Osteoblast (primary cell): ENCODE measurements at regions not wholly inside any gene's neighbourhood (a gene's known extent, or its start where the extent isn't known, plus 50 kb on each side); places are given as distances from the start of the nearest gene placed in this dataset.
A peak's percentile ranks its signal among the peaks of the same experiment; 100 is the strongest.

Experiments used
- DNase-seq: peaks from one replicate; pipeline ENCODE4 v3.0.0; 2011; ENCODE audit warnings: low spot score, mixed read lengths; ENCODE audit not compliant: insufficient read length; ENCODE audit errors: missing footprints
- H2AFZ ChIP-seq: 2 replicates; pipeline ENCODE4 v1.6.0; 2011; ENCODE audit warnings: mild to moderate bottlenecking, low read length
- H3K27ac ChIP-seq: 2 replicates; pipeline ENCODE4 v1.5.1; 2011; ENCODE audit warnings: mild to moderate bottlenecking, low read depth, low read length, moderate library complexity
- H3K27me3 ChIP-seq: 2 replicates; pipeline ENCODE4 v1.6.0; 2012; ENCODE audit warnings: mild to moderate bottlenecking, control low read depth, inconsistent platforms, low read length, moderate library complexity; ENCODE audit not compliant: insufficient read depth
- H3K36me3 ChIP-seq: 2 replicates; pipeline ENCODE4 v1.5.1; 2011; ENCODE audit warnings: mild to moderate bottlenecking, low read length, control low read depth, moderate library complexity; ENCODE audit not compliant: insufficient read depth
- H3K4me1 ChIP-seq: 2 replicates; pipeline ENCODE4 v1.5.1; 2011; ENCODE audit warnings: mild to moderate bottlenecking, low read length, control low read depth, moderate library complexity; ENCODE audit not compliant: insufficient read depth
- H3K4me2 ChIP-seq: 2 replicates; pipeline ENCODE4 v1.6.0; 2011; ENCODE audit warnings: mild to moderate bottlenecking, low read length; ENCODE audit not compliant: insufficient read depth
- H3K4me3 ChIP-seq: fragments of 200-600 bp; sonication (generic); 3 replicates; pipeline ENCODE4 v1.5.1; 2012; ENCODE audit warnings: mild to moderate bottlenecking, low read length, inconsistent platforms; ENCODE audit not compliant: insufficient read depth
- H3K79me2 ChIP-seq: 2 replicates; pipeline ENCODE4 v1.6.0; 2012; ENCODE audit warnings: mild to moderate bottlenecking, low read length, control low read depth, inconsistent platforms; ENCODE audit not compliant: insufficient read depth
- H3K9me3 ChIP-seq: 2 replicates; pipeline ENCODE4 v1.5.1; 2011; ENCODE audit warnings: low read depth, low read length, control low read depth
- H4K20me1 ChIP-seq: 2 replicates; pipeline ENCODE4 v1.6.0; 2012; ENCODE audit warnings: mild to moderate bottlenecking, low read length, control low read depth; ENCODE audit not compliant: insufficient read depth
- TF ChIP-seq, protein P1 (sequence below): IDR thresholded peaks from 2 replicates; pipeline ENCODE4 v1.5.1; 2011; ENCODE audit warnings: mild to moderate bottlenecking, low read depth, low read length, moderate library complexity; ENCODE audit errors: extremely low read depth

DNA sequence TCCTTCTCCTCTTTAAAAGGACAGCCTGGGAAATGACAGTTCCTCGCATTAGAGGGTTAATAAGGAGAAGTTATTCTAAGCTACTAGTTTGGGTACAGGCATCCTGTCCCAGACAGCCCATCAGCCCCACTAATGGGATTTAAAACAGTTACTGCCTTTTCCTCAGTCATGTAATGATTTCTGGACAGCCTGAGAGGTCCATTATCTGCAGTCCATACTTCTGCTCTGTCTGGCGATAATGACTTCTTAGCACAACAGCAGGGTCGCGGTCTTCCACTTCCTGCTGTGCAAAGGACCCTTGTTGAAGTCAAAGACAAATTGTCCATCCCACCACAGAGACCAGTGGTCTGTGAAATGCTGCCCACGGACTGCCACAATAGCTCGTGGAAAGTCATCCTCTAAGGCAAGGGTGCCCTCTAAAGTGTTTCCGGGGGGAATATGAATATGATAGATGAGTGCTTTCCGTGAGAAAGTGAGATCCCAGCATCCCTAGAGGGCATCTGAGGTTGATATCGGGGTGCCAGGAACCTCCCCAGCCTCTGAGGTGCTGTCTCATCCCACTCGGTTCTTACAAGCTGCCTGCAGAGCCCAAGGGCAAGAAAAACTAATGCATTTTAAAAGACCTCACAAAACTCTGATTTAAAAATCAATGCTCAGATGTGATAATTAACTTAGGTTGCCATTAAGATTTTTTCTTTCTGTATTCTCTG, 100.7 kb downstream of the SHOX2 start:
- DNase-seq: no peak
- Histone ChIP-seq H3K79me2 (no peaks in the 10 kb centered on the region), H3K27me3 (no peaks in the 10 kb centered on the region), H4K20me1 (no peaks in the 10 kb centered on the region), H3K27ac (no peak overlapping the region), H3K9me3 (no peaks in the 10 kb centered on the region), H3K36me3 (no peaks in the 10 kb centered on the region), H3K4me2 (no peak overlapping the region), H3K4me1 (no peaks in the 10 kb centered on the region), H2AFZ (no peak overlapping the region), H3K4me3 (no peak overlapping the region)
- TF ChIP-seq, protein P1, sequence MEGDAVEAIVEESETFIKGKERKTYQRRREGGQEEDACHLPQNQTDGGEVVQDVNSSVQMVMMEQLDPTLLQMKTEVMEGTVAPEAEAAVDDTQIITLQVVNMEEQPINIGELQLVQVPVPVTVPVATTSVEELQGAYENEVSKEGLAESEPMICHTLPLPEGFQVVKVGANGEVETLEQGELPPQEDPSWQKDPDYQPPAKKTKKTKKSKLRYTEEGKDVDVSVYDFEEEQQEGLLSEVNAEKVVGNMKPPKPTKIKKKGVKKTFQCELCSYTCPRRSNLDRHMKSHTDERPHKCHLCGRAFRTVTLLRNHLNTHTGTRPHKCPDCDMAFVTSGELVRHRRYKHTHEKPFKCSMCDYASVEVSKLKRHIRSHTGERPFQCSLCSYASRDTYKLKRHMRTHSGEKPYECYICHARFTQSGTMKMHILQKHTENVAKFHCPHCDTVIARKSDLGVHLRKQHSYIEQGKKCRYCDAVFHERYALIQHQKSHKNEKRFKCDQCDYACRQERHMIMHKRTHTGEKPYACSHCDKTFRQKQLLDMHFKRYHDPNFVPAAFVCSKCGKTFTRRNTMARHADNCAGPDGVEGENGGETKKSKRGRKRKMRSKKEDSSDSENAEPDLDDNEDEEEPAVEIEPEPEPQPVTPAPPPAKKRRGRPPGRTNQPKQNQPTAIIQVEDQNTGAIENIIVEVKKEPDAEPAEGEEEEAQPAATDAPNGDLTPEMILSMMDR: no peak

DNA sequence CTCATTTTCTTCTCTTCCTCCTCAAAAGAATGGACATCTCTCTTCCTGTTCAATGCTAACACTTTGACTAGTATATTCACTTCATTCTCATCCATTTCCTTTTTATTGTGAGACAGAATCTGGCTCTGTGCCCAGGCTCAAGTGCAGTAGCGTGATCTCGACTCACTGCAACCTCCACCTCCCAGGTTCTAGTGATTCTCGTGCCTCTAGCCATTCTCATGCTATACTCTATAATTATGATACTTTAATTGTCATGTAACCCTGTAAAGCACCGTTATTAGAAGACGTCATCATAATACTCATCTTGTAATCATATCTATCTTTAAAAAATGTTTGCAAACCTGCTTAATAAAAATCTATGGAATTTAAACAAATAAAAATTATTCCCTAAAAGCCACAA, 107.0 kb downstream of the SHOX2 start:
- TF ChIP-seq, protein P1: no peak

DNA sequence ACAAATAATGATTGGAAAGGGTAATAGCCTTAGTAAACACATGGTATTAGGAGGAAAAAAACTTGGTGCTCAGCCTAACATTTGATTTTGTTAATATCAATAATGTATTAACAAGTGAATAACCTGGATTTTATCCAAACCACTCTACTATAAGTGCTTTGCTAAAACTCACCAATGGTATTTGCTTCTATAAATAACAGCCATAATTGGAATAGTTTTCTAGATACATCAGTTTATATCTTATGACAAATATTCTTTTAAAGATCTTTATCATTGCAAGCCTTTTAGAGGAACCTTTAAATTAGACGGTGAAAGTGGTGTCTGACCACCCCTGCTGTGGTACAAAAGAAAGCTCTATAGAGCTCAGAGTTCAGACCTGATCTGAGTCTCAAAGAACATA, 123.9 kb downstream of the SHOX2 start:
- H3K27ac ChIP-seq: no peak overlapping the region
- H4K20me1 ChIP-seq: no peaks in the 10 kb centered on the region
- H3K4me1 ChIP-seq: no peaks in the 10 kb centered on the region
- no peak overlapping the region for H2AFZ ChIP-seq
- TF ChIP-seq, protein P1: no peak
- no peaks in the 10 kb centered on the region for H3K79me2 ChIP-seq
- DNase-seq: no peak
- no peaks in the 10 kb centered on the region for H3K36me3 ChIP-seq
- H3K4me3 ChIP-seq: no peak overlapping the region
- H3K27me3 ChIP-seq: no peaks in the 10 kb centered on the region
- H3K4me2 ChIP-seq: no peak overlapping the region
- H3K9me3 ChIP-seq: no peaks in the 10 kb centered on the region

More for the DNA sequence above, 107.0 kb downstream of the SHOX2 start:
- no peaks in the 10 kb centered on the region for H3K79me2 ChIP-seq
- H3K27ac ChIP-seq: no peak overlapping the region
- no peaks in the 10 kb centered on the region for H3K36me3 ChIP-seq
- H3K4me1 ChIP-seq: no peaks in the 10 kb centered on the region
- no peaks in the 10 kb centered on the region for H3K9me3 ChIP-seq
- no peaks in the 10 kb centered on the region for H3K27me3 ChIP-seq
- DNase-seq: no peak
- no peak overlapping the region for H3K4me3 ChIP-seq
- H2AFZ ChIP-seq: no peak overlapping the region
- no peaks in the 10 kb centered on the region for H4K20me1 ChIP-seq
- H3K4me2 ChIP-seq: no peak overlapping the region

DNA sequence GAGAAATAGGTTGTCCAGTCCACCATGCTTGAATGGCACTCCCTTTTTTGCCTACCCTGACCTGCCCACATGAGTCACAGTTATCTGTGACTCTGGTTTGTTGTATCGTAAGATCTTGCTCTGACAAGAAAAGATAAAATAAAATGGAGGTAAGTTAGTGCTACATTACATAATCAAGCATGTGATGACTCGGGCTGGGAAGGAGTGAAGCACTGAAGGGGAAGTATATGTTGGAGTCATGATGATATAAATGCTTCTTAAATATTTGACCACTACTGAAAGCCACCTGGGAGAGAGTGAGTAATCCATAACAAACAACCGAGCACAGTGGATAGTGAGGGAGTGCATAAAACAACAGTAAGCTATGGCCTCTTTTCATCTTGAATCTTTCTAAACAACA, 124.4 kb downstream of the SHOX2 start:
- H3K4me1 ChIP-seq: no peaks in the 10 kb centered on the region
- TF ChIP-seq, protein P1: no peak

More for the DNA sequence above, 124.4 kb downstream of the SHOX2 start:
- Histone ChIP-seq H3K36me3 (no peaks in the 10 kb centered on the region), H2AFZ (no peak overlapping the region), H3K27ac (no peak overlapping the region), H3K27me3 (no peaks in the 10 kb centered on the region), H3K4me2 (no peak overlapping the region), H4K20me1 (no peaks in the 10 kb centered on the region), H3K9me3 (no peaks in the 10 kb centered on the region), H3K4me3 (no peak overlapping the region), H3K79me2 (no peaks in the 10 kb centered on the region)
- peak; percentile 39 for DNase-seq
